ENCODE measurements at regions not wholly inside any gene's neighbourhood (a gene's known extent, or its start where the extent isn't known, plus 50 kb on each side); places are given as distances from the start of the nearest gene placed in this dataset.

DNA sequence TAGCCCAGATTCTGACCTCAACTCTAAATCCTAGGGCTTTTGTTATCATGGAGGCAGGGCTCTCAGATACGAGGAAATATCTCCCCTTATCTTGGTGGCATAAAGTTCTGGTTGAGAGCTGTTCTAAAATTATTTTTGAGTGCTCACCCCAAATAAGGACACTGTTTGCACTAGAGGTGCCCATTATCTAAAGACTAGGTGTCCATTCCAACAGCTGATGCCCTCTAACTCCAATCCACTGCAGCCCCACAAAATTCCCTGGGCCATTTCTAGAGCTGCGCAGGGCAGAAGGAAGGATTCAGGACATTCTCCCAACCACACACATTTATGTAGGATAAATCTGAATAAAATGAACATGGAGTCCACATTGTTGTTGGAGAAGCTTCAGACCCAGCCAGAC lies 301.9 kb downstream of the FGFR2 start:
- Mint-ChIP-seq H3K9me3 (ENCODE audit: insufficient read depth) (no peaks in the 10 kb centered on the region), H3K4me1 (no peaks in the 10 kb centered on the region), H3K4me3 (no peak overlapping the region), H3K27me3 (peaks cover 4% of the 10 kb centered on the region), H3K27ac (no peak overlapping the region)
- H3K4me2 ChIP-seq (replicated peaks; ENCODE audit: low read depth, low read length, poor library complexity, severe bottlenecking): no peak overlapping the region
- H3K27ac ChIP-seq (ENCODE audit: low read length in 2 of 2): no peak overlapping the region
- CTCF ChIA-PET: no interaction called here
- no peak for DNase-seq
- H3K4me3 ChIP-seq (ENCODE audit: control extremely low read depth in 1 of 5, extremely low read depth in 1 of 5, insufficient read depth in 1 of 5, low read depth in 2 of 5, low read length in 4 of 5): no peak overlapping the region
- H3K79me2 ChIP-seq (ENCODE audit: control insufficient read depth, insufficient read depth, low read length): no peaks in the 10 kb centered on the region
- H2AFZ ChIP-seq (ENCODE audit: insufficient read depth, low read depth, low read length, poor library complexity, severe bottlenecking): no peak overlapping the region
- no peaks in the 10 kb centered on the region for H3K4me1 ChIP-seq (ENCODE audit: control insufficient read depth in 2 of 2, insufficient read depth in 2 of 2, low read length in 2 of 2)
- no peak for ATAC-seq (ENCODE audit: low read depth)
- WGBS (ENCODE audit: insufficient coverage): no CpG with 5 or more reads among the region's 2 CpGs
- peaks cover 0 to 4% (median 0%) of the 10 kb centered on the region in 3 donors for H3K9me3 ChIP-seq (ENCODE audit: control extremely low read depth in 1 of 3, control insufficient read depth in 2 of 3, insufficient read depth in 1 of 3, low read length in 2 of 3)
- intact Hi-C loops (cut with micrococcal nuclease): no loop called here
- TF ChIP-seq EZH2 (IDR thresholded peaks at IDR 0.05; ENCODE audit: borderline replicate concordance, insufficient read depth, low read depth, low read length, poor library complexity, severe bottlenecking): no peak
- TF ChIP-seq, protein P1, sequence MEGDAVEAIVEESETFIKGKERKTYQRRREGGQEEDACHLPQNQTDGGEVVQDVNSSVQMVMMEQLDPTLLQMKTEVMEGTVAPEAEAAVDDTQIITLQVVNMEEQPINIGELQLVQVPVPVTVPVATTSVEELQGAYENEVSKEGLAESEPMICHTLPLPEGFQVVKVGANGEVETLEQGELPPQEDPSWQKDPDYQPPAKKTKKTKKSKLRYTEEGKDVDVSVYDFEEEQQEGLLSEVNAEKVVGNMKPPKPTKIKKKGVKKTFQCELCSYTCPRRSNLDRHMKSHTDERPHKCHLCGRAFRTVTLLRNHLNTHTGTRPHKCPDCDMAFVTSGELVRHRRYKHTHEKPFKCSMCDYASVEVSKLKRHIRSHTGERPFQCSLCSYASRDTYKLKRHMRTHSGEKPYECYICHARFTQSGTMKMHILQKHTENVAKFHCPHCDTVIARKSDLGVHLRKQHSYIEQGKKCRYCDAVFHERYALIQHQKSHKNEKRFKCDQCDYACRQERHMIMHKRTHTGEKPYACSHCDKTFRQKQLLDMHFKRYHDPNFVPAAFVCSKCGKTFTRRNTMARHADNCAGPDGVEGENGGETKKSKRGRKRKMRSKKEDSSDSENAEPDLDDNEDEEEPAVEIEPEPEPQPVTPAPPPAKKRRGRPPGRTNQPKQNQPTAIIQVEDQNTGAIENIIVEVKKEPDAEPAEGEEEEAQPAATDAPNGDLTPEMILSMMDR (IDR thresholded peaks at IDR 0.05): no peak
- no peaks in the 10 kb centered on the region for H4K20me1 ChIP-seq (ENCODE audit: control insufficient read depth, insufficient read depth, low read length, poor library complexity, severe bottlenecking)
- POLR2A ChIA-PET: no interaction called here
- H3K9ac ChIP-seq (ENCODE audit: low read length): no peak overlapping the region
- no peaks in the 10 kb centered on the region for H3K36me3 ChIP-seq (replicated peaks in 1 of 2; ENCODE audit: control extremely low read depth in 1 of 2, control insufficient read depth in 1 of 2, extremely low read depth in 1 of 2, insufficient read depth in 2 of 2, low read length in 1 of 2)
- H3K27me3 ChIP-seq (replicated peaks in 1 of 4; ENCODE audit: control extremely low read depth in 1 of 4, control insufficient read depth in 3 of 4, insufficient read depth in 4 of 4, low read length in 3 of 4): no peaks in the 10 kb centered on the region

DNA sequence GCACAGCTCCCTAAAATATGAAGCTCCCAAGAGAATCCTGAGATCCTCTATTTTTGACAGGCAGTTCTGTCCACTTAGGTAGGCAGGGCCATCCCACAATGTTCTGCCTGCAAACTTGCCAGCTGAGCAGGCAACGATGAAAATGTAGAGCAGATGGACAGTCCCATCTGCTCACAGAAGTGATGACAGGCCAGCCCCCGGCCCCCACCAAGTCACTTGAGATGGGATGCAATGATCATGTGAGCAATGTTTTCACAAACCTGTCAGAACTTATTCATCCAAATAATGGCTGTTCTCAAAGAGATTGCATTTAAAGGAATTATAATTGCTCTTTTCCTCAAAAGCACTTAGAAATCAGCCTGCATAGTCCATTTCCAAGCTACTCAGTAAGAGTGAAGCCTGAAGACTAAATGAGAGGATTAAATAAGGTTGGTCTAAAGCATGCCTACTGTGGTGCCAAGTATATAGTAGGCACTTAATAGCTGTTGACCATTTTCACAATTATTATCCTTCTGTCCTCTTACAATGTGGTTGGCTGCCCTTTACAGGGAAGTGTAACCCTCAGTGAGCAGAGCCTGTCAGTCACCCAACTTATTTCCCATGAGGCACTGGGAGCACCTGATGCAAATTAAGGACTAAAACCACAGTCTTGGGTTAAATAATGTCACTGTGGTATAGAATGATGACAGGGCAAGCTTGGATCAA lies 301.2 kb downstream of the FGFR2 start:
- DNase-seq (no peak), ATAC-seq (ENCODE audit: low read depth) (no peak)
- 100% methylated on average over 1 of the region's 2 CpGs for WGBS (ENCODE audit: insufficient coverage)
- Mint-ChIP-seq H3K27ac (no peak overlapping the region), H3K27me3 (peaks cover 4% of the 10 kb centered on the region), H3K4me1 (no peaks in the 10 kb centered on the region), H3K9me3 (ENCODE audit: insufficient read depth) (no peaks in the 10 kb centered on the region), H3K4me3 (no peak overlapping the region)
- H3K36me3 ChIP-seq (replicated peaks in 1 of 2; ENCODE audit: control extremely low read depth in 1 of 2, control insufficient read depth in 1 of 2, extremely low read depth in 1 of 2, insufficient read depth in 2 of 2, low read length in 1 of 2): no peaks in the 10 kb centered on the region
- CTCF ChIA-PET: no interaction called here
- H3K9ac ChIP-seq (ENCODE audit: low read length): no peak overlapping the region
- H3K4me1 ChIP-seq (ENCODE audit: control insufficient read depth in 2 of 2, insufficient read depth in 2 of 2, low read length in 2 of 2): no peaks in the 10 kb centered on the region
- POLR2A ChIA-PET: no interaction called here
- H3K9me3 ChIP-seq (ENCODE audit: control extremely low read depth in 1 of 3, control insufficient read depth in 2 of 3, insufficient read depth in 1 of 3, low read length in 2 of 3): peaks cover 0 to 4% (median 0%) of the 10 kb centered on the region in 3 donors
- intact Hi-C loops (cut with micrococcal nuclease): no loop called here
- no peak overlapping the region for H3K4me3 ChIP-seq (ENCODE audit: control extremely low read depth in 1 of 5, extremely low read depth in 1 of 5, insufficient read depth in 1 of 5, low read depth in 2 of 5, low read length in 4 of 5)
- no peak overlapping the region for H3K27ac ChIP-seq (ENCODE audit: low read length in 2 of 2)
- H2AFZ ChIP-seq (ENCODE audit: insufficient read depth, low read depth, low read length, poor library complexity, severe bottlenecking): no peak overlapping the region
- H3K27me3 ChIP-seq (replicated peaks in 1 of 4; ENCODE audit: control extremely low read depth in 1 of 4, control insufficient read depth in 3 of 4, insufficient read depth in 4 of 4, low read length in 3 of 4): no peaks in the 10 kb centered on the region
- no peaks in the 10 kb centered on the region for H3K79me2 ChIP-seq (ENCODE audit: control insufficient read depth, insufficient read depth, low read length)
- H4K20me1 ChIP-seq (ENCODE audit: control insufficient read depth, insufficient read depth, low read length, poor library complexity, severe bottlenecking): no peaks in the 10 kb centered on the region
- TF ChIP-seq EZH2 (IDR thresholded peaks at IDR 0.05; ENCODE audit: borderline replicate concordance, insufficient read depth, low read depth, low read length, poor library complexity, severe bottlenecking): no peak
- TF ChIP-seq, protein P1 (IDR thresholded peaks at IDR 0.05): no peak
- H3K4me2 ChIP-seq (replicated peaks; ENCODE audit: low read depth, low read length, poor library complexity, severe bottlenecking): no peak overlapping the region

Measured in B cell (primary cell).